WERI-Rb-1 (cell line): ENCODE measurements at regions not wholly inside any gene's neighbourhood (a gene's known extent, or its start where the extent isn't known, plus 50 kb on each side); places are given as distances from the start of the nearest gene placed in this dataset.
A peak's percentile ranks its signal among the peaks of the same experiment; 100 is the strongest.

Experiments used
- DNase-seq: peaks from one replicate; pipeline ENCODE4 v3.0.0-alpha.2; 2020
- H3K27ac ChIP-seq: fragments of 250-450 bp; sonication (Bioruptor Pico); 2 replicates; pipeline ENCODE4 v1.5.1; 2020; ENCODE audit warnings: mild to moderate bottlenecking, moderate library complexity
- H3K27me3 ChIP-seq: fragments of 250-450 bp; sonication (Bioruptor Pico); 2 replicates; pipeline ENCODE4 v1.5.1; 2021; ENCODE audit warnings: mild to moderate bottlenecking, low read depth, moderate library complexity; ENCODE audit not compliant: insufficient read depth, severe bottlenecking
- H3K36me3 ChIP-seq: fragments of 250-450 bp; sonication (Bioruptor Pico); 2 replicates; pipeline ENCODE4 v1.5.1; 2020; ENCODE audit warnings: mild to moderate bottlenecking, moderate library complexity
- H3K4me3 ChIP-seq: 2 replicates; pipeline ENCODE4 v1.5.1; 2011; ENCODE audit warnings: low read depth, mild to moderate bottlenecking, control low read depth, low read length
- H3K9me3 ChIP-seq: fragments of 250-450 bp; sonication (Bioruptor Pico); 2 replicates; pipeline ENCODE4 v1.5.1; 2021; ENCODE audit warnings: mild to moderate bottlenecking, moderate library complexity; ENCODE audit not compliant: severe bottlenecking
- TF ChIP-seq, protein P1 (sequence below): IDR thresholded peaks from 2 replicates; pipeline ENCODE4 v1.5.1; 2011; ENCODE audit warnings: low read depth, mild to moderate bottlenecking, control low read depth, inconsistent platforms, low read length

DNA sequence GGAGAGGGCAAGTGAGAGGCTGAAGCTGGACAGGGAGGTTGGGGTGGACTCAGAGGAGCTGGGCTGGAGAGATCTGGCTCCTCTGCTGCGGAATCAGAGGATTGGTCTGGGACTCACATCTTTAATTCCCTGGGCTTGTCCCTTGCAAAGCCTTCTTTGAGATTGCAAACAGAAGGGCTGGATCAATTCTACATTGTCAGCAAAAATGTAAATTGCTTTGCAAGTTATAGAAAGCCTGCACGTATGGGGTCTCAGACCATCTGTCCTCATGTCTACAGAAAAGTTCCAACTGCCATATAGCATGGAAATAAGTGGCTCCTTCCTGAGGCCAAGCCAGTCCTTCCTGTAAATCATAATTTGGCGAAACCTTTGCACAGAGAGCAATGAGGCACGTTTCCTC lies 449.6 kb downstream of the UBE2NL start:
- no peak for DNase-seq
- Histone ChIP-seq H3K36me3 (no peaks in the 10 kb centered on the region), H3K27ac (no peak overlapping the region), H3K27me3 (peaks cover 19% of the 10 kb centered on the region), H3K9me3 (no peaks in the 10 kb centered on the region), H3K4me3 (no peak overlapping the region)
- TF ChIP-seq, protein P1, sequence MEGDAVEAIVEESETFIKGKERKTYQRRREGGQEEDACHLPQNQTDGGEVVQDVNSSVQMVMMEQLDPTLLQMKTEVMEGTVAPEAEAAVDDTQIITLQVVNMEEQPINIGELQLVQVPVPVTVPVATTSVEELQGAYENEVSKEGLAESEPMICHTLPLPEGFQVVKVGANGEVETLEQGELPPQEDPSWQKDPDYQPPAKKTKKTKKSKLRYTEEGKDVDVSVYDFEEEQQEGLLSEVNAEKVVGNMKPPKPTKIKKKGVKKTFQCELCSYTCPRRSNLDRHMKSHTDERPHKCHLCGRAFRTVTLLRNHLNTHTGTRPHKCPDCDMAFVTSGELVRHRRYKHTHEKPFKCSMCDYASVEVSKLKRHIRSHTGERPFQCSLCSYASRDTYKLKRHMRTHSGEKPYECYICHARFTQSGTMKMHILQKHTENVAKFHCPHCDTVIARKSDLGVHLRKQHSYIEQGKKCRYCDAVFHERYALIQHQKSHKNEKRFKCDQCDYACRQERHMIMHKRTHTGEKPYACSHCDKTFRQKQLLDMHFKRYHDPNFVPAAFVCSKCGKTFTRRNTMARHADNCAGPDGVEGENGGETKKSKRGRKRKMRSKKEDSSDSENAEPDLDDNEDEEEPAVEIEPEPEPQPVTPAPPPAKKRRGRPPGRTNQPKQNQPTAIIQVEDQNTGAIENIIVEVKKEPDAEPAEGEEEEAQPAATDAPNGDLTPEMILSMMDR: no peak

DNA sequence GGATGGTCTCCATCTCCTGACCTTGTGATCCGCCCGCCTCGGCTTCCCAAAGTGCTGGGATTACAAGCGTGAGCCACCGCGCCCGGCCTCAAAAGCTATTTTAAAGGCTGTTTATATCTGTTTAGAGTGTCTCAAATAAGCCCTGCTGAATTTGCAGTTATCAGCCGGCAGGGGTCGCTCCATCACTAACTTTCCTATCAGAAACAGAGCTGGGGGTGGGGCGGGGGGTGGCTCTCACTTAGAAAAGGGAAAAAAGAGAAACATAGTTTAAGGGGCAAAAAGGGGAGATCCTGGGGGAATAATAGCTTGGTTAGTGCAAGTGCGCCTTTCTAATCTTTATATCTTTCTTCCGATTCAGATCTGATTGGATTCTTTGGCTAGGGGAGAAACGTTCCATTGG lies 450.7 kb downstream of the UBE2NL start:
- DNase-seq: peak; percentile 8
- H3K36me3 ChIP-seq: no peaks in the 10 kb centered on the region
- H3K27me3 ChIP-seq: peaks cover 21% of the 10 kb centered on the region
- TF ChIP-seq, protein P1: no peak
- H3K9me3 ChIP-seq: no peaks in the 10 kb centered on the region
- no peak overlapping the region for H3K27ac ChIP-seq
- H3K4me3 ChIP-seq: no peak overlapping the region

DNA sequence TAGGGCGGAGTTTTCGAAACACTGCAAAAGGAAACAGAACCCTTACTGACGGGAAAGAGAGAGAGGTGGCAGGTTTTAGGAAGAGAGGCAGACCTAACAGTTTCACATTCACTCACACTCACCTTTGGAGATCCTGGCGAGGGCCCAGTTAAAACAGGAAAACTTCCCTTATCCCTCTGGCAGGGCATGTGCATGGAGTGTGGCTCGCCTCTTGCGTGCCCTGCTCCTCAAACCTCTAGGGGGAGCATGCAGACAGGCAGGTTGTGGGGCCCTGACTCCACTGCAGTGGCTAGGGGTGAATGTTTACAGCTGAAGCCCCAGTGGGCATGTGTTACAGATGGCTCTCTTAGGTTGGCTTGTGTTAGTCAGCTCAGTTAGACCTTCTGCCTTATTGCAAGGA lies 451.5 kb downstream of the UBE2NL start:
- Histone ChIP-seq H3K4me3 (no peak overlapping the region), H3K27me3 (peaks cover 17% of the 10 kb centered on the region), H3K27ac (no peak overlapping the region), H3K36me3 (no peaks in the 10 kb centered on the region), H3K9me3 (no peaks in the 10 kb centered on the region)
- TF ChIP-seq, protein P1: peak; percentile 29; the same call in 1 of the 2 replicates
- DNase-seq: no peak

DNA sequence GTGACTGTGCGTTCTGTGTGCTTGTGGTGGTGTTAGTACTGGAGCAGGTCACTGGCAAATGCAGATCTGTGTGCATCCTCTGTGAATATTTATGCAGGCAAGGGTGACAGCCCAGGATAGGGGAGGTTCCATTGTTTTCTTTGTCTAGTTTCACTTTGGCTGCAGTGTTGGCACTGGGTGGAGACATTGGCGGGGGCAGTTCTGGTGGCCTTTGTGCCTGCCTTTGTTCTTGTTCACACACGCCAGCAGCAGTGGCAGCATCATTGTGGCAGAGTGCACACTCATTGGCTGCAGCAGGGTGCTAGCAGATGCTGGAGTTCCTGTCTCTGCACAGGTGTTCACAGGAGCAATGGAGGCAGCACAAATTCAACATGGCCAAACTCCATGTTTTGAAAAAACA lies 495.3 kb downstream of the UBE2NL start:
- TF ChIP-seq, protein P1: no peak
- Histone ChIP-seq H3K36me3 (no peaks in the 10 kb centered on the region), H3K4me3 (no peak overlapping the region), H3K9me3 (no peaks in the 10 kb centered on the region), H3K27ac (no peak overlapping the region), H3K27me3 (peaks cover 19% of the 10 kb centered on the region)
- DNase-seq: no peak

DNA sequence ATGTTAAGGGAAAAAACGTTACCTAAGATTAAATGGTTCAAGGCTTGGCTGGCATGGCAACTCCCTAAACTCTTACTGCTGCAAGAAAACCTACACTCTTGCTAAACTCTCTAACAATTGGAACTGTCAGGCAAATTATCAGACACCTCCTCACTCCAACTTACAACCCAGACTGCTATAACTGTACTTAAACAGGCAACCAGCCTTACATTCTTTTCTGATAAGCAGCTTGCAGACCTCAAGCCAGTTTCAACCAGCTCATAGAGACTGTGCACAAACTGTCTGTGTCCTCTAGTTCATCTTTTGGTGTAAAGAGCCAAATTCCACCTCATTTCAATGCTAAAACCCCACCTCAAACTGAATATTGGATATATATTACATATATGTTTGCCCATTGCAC lies 504.9 kb downstream of the UBE2NL start:
- Histone ChIP-seq H3K9me3 (no peaks in the 10 kb centered on the region), H3K4me3 (no peak overlapping the region), H3K36me3 (no peaks in the 10 kb centered on the region), H3K27ac (no peak overlapping the region), H3K27me3 (peaks cover 10% of the 10 kb centered on the region)
- TF ChIP-seq, protein P1: no peak
- no peak for DNase-seq
